H9 (cell line): ENCODE measurements at regions not wholly inside any gene's neighbourhood (a gene's known extent, or its start where the extent isn't known, plus 50 kb on each side); places are given as distances from the start of the nearest gene placed in this dataset.

Source experiments
- DNase-seq: peaks from one replicate; pipeline ENCODE4 v3.0.0-alpha.2; 2017
- H2AFZ ChIP-seq: one replicate; pipeline ENCODE4 v1.6.1; 2013; ENCODE audit warnings: mild to moderate bottlenecking, low read length, control low read depth, moderate library complexity
- H2AK5ac ChIP-seq: 2 replicates; pipeline ENCODE4 v1.6.1; 2013; ENCODE audit warnings: low read length, control low read depth, mixed read lengths; ENCODE audit not compliant: insufficient read length
- H2BK120ac ChIP-seq: one replicate; pipeline ENCODE4 v1.6.1; 2013; ENCODE audit warnings: low read depth, mild to moderate bottlenecking, low read length, control low read depth, inconsistent platforms; ENCODE audit not compliant: poor library complexity, severe bottlenecking
- H2BK12ac ChIP-seq: 2 replicates; pipeline ENCODE4 v1.6.1; 2013; ENCODE audit warnings: low read length, control low read depth, mixed read lengths, low read depth; ENCODE audit not compliant: insufficient read length
- H2BK15ac ChIP-seq: 2 replicates; pipeline ENCODE4 v1.6.1; 2013; ENCODE audit warnings: low read depth, low read length, control low read depth
- H2BK20ac ChIP-seq: one replicate; pipeline ENCODE4 v1.6.1; 2013; ENCODE audit warnings: low read depth, mild to moderate bottlenecking, low read length, control low read depth, inconsistent platforms; ENCODE audit not compliant: poor library complexity, severe bottlenecking
- H2BK5ac ChIP-seq: 2 replicates; pipeline ENCODE4 v1.6.1; 2013; ENCODE audit warnings: low read length, control low read depth, mixed read lengths; ENCODE audit not compliant: insufficient read length
- H3K14ac ChIP-seq: 2 replicates; pipeline ENCODE4 v1.6.1; 2013; ENCODE audit warnings: low read length, control low read depth; ENCODE audit not compliant: insufficient read depth
- H3K18ac ChIP-seq: 2 replicates; pipeline ENCODE4 v1.6.1; 2013; ENCODE audit warnings: low read depth, mild to moderate bottlenecking, mixed read lengths, low read length, control low read depth; ENCODE audit not compliant: insufficient read length
- H3K23ac ChIP-seq: 2 replicates; pipeline ENCODE4 v1.6.1; 2013; ENCODE audit warnings: low read length, control low read depth, mixed read lengths, low read depth; ENCODE audit not compliant: insufficient read length
- H3K23me2 ChIP-seq: 2 replicates; pipeline ENCODE4 v1.6.1; 2013; ENCODE audit warnings: low read depth, mild to moderate bottlenecking, mixed read lengths, low read length, control low read depth; ENCODE audit not compliant: insufficient read length, poor library complexity, severe bottlenecking
- H3K27ac ChIP-seq: 2 replicates; pipeline ENCODE4 v1.5.1; 2013; ENCODE audit warnings: low read length, control low read depth, mixed read lengths, low read depth; ENCODE audit not compliant: insufficient read length
- H3K27me3 ChIP-seq: 2 replicates; pipeline ENCODE4 v1.6.1; 2013; ENCODE audit warnings: low read length, control low read depth, inconsistent platforms; ENCODE audit not compliant: insufficient read depth
- H3K4ac ChIP-seq: 2 replicates; pipeline ENCODE4 v1.6.1; 2013; ENCODE audit warnings: low read depth, mild to moderate bottlenecking, control low read depth, inconsistent platforms, low read length, moderate library complexity
- H3K4me1 ChIP-seq: 2 replicates; pipeline ENCODE4 v1.6.1; 2013; ENCODE audit warnings: low read length, control low read depth, inconsistent platforms; ENCODE audit not compliant: insufficient read depth
- H3K4me2 ChIP-seq: 2 replicates; pipeline ENCODE4 v1.6.1; 2013; ENCODE audit warnings: low read length, control low read depth, mixed read lengths; ENCODE audit not compliant: insufficient read length, insufficient read depth
- H3K56ac ChIP-seq: 2 replicates; pipeline ENCODE4 v1.6.1; 2013; ENCODE audit warnings: low read depth, mild to moderate bottlenecking, mixed read lengths, low read length, control low read depth; ENCODE audit not compliant: insufficient read length
- H3K79me1 ChIP-seq: 2 replicates; pipeline ENCODE4 v1.6.1; 2013; ENCODE audit warnings: low read depth, mild to moderate bottlenecking, moderate library complexity, low read length, control low read depth, inconsistent platforms; ENCODE audit not compliant: insufficient read depth, poor library complexity, severe bottlenecking
- H3K79me2 ChIP-seq: 2 replicates; pipeline ENCODE4 v1.6.1; 2013; ENCODE audit warnings: low read length, control low read depth, inconsistent platforms; ENCODE audit not compliant: insufficient read depth
- H3K9ac ChIP-seq: 2 replicates; pipeline ENCODE4 v1.6.1; 2013; ENCODE audit warnings: low read length, control low read depth, mixed read lengths; ENCODE audit not compliant: insufficient read length; ENCODE audit errors: extremely low read depth
- H3K9me3 ChIP-seq: one replicate; pipeline ENCODE4 v1.6.1; 2013; ENCODE audit warnings: low read depth, low read length, inconsistent platforms; ENCODE audit not compliant: control insufficient read depth
- H3T11ph ChIP-seq: one replicate; pipeline ENCODE4 v1.6.1; 2013; ENCODE audit warnings: mild to moderate bottlenecking, low read length, control low read depth, inconsistent platforms
- H4K20me1 ChIP-seq: one replicate; pipeline ENCODE4 v1.6.1; 2013; ENCODE audit not compliant: control insufficient read depth, insufficient read length, insufficient read depth
- H4K5ac ChIP-seq: 2 replicates; pipeline ENCODE4 v1.6.1; 2013; ENCODE audit warnings: low read depth, mild to moderate bottlenecking, mixed read lengths, low read length, control low read depth; ENCODE audit not compliant: insufficient read length
- H4K8ac ChIP-seq: replicated peaks from 2 replicates; pipeline ENCODE4 v1.6.1; 2013; ENCODE audit warnings: low read length, control low read depth, mixed read lengths, low read depth; ENCODE audit not compliant: insufficient read length
- H4K91ac ChIP-seq: 2 replicates; pipeline ENCODE4 v1.6.1; 2013; ENCODE audit warnings: low read depth, mild to moderate bottlenecking, moderate library complexity, mixed read lengths, low read length, control low read depth; ENCODE audit not compliant: insufficient read length
- H3K27ac Mint-ChIP-seq, 3 experiments: 2 replicates in 2 of 3; 3 replicates in 1 of 3; pipeline ENCODE4 v1.8.0; 2020 to 2021; ENCODE audit warnings: mixed read lengths in 3 of 3, mild to moderate bottlenecking in 1 of 3, moderate library complexity in 1 of 3
- H3K27me3 Mint-ChIP-seq: 2 replicates; pipeline ENCODE4 v1.8.0; 2021; ENCODE audit warnings: low read depth, mild to moderate bottlenecking, moderate library complexity, mixed read lengths
- H3K36me3 Mint-ChIP-seq, 3 experiments: 2 replicates in 2 of 3; 3 replicates in 1 of 3; pipeline ENCODE4 v1.8.0; 2020 to 2021; ENCODE audit warnings: low read depth in 3 of 3, mixed read lengths in 3 of 3; ENCODE audit not compliant: insufficient read depth in 1 of 3
- H3K4me1 Mint-ChIP-seq, 2 experiments: 2 replicates each; pipeline ENCODE4 v1.8.0; 2020; ENCODE audit warnings: mixed read lengths in 2 of 2
- H3K4me3 Mint-ChIP-seq, 2 experiments: 2 replicates in 1 of 2; 3 replicates in 1 of 2; pipeline ENCODE4 v1.8.0; 2020 to 2021; ENCODE audit warnings: mild to moderate bottlenecking in 2 of 2, mixed read lengths in 2 of 2, moderate library complexity in 1 of 2
- H3K9me3 Mint-ChIP-seq, 2 experiments: 2 replicates in 1 of 2; 3 replicates in 1 of 2; pipeline ENCODE4 v1.8.0; 2020; ENCODE audit warnings: mild to moderate bottlenecking in 2 of 2, mixed read lengths in 2 of 2, moderate library complexity in 1 of 2
- CTCF ChIP-seq: fragments of 200-600 bp; sonication (generic); conservative IDR thresholded peaks from 3 replicates; pipeline ENCODE4 v1.8.0; 2021; ENCODE audit warnings: antibody characterized with exemption, mild to moderate bottlenecking
- WGBS: extraction: QIAGEN DNeasy Blood & Tissue Kit; methylation state at CpG from one replicate; pipeline ENCODE4 v1.1.7; 2013; ENCODE audit warnings: missing lambda C conversion rate, low lambda C conversion rate, mixed read lengths; ENCODE audit not compliant: insufficient read length; ENCODE audit errors: extremely low coverage; 5-methylcytosine and 5-hydroxymethylcytosine counted together

GRCh38 chr1:5684791-5685190, 307.4 kb downstream of the NPHP4 start:
- no peak overlapping the region for H2AK5ac ChIP-seq
- WGBS, result no CpG with 5 or more reads among the region's 11 CpGs
- no peak overlapping the region for H3T11ph ChIP-seq
- H4K91ac ChIP-seq, result no peak overlapping the region
- H3K23ac ChIP-seq, result no peak overlapping the region
- no peak overlapping the region for H4K8ac ChIP-seq
- DNase-seq, result no peak
- no peak overlapping the region for H2BK5ac ChIP-seq
- Mint-ChIP-seq H3K4me1 (peaks cover 5 to 6% of the 10 kb centered on the region in 2 experiments; a peak in 3 of 4 replicates), H3K36me3 (peaks cover 0 to 4% (median 0%) of the 10 kb centered on the region in 3 experiments; a peak in 2 of 7 replicates), H3K9me3 (no peaks in the 10 kb centered on the region), H3K27me3 (peaks cover 11% of the 10 kb centered on the region), H3K4me3 (no peak overlapping the region), H3K27ac (no peak overlapping the region)
- no peak for TF ChIP-seq CTCF
- no peak overlapping the region for H3K27ac ChIP-seq
- H2BK120ac ChIP-seq, result no peak overlapping the region
- no peak overlapping the region for H3K56ac ChIP-seq
- no peak overlapping the region for H2AFZ ChIP-seq
- no peak overlapping the region for H3K4me2 ChIP-seq
- H2BK20ac ChIP-seq, result no peak overlapping the region
- no peaks in the 10 kb centered on the region for H3K79me1 ChIP-seq
- H4K20me1 ChIP-seq, result no peaks in the 10 kb centered on the region
- H3K9ac ChIP-seq, result no peak overlapping the region
- no peaks in the 10 kb centered on the region for H3K79me2 ChIP-seq
- H3K4me1 ChIP-seq, result no peaks in the 10 kb centered on the region
- H3K18ac ChIP-seq, result no peak overlapping the region
- no peaks in the 10 kb centered on the region for H3K23me2 ChIP-seq
- H3K4ac ChIP-seq, result no peak overlapping the region
- H3K9me3 ChIP-seq, result no peaks in the 10 kb centered on the region
- no peak overlapping the region for H4K5ac ChIP-seq
- no peak overlapping the region for H3K14ac ChIP-seq
- no peaks in the 10 kb centered on the region for H3K27me3 ChIP-seq
- H2BK15ac ChIP-seq, result no peak overlapping the region
- no peak overlapping the region for H2BK12ac ChIP-seq
